ENCODE measurements at regions not wholly inside any gene's neighbourhood (a gene's known extent, or its start where the extent isn't known, plus 50 kb on each side); places are given as distances from the start of the nearest gene placed in this dataset.

DNA sequence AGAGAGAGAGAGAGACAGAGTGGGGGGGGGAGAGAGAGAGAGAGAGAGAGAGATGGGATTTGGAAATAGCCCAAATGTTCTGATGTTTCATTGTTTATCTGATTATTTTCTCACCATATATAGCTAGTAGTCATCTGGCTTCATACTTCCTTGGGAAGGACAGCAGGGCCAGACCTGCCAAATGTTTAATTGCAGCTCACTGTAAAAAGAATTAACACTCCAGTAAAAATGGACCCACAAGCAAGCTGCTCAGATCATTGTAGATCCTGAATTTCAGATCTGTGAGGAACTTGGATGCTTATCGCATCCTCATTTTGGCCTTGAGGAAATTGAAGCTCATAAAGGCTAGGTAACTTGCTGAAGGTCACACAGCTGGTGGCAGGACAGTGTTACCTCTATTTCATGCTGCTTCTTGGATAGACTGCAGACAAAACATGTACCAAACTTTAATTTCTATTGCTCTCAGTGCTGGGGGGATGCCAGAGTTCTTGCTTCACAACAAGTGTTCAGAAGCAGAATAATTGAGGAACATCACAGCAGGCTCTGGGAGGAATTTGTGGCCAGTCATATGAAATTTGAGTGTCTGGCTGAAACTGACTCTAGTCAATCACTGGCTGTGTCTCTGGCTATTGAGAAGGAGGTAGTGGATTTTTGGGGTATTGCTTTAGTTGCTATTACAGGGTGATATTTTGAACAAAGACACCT lies 223.5 kb downstream of the PIK3C3 start:
- intact Hi-C loops (cut with DNase I) = no loop called here
- Histone ChIP-seq H3K4me1 (no peaks in the 10 kb centered on the region), H3K4me3 (no peak overlapping the region), H3K27ac (replicated peaks in 1 of 4) (no peak overlapping the region), H3K36me3 (no peaks in the 10 kb centered on the region), H3K27me3 (no peaks in the 10 kb centered on the region), H3K9me3 (no peaks in the 10 kb centered on the region)
- WGBS = 92% methylated on average over 1 of the region's 1 CpG
- TF ChIP-seq POLR2A (IDR thresholded peaks at IDR 0.05; ENCODE audit: low read depth) = no peak
- TF ChIP-seq EP300 (IDR thresholded peaks at IDR 0.05) = no peak
- no peak for TF ChIP-seq POLR2AphosphoS5 (IDR thresholded peaks at IDR 0.05)
- TF ChIP-seq, protein P1, sequence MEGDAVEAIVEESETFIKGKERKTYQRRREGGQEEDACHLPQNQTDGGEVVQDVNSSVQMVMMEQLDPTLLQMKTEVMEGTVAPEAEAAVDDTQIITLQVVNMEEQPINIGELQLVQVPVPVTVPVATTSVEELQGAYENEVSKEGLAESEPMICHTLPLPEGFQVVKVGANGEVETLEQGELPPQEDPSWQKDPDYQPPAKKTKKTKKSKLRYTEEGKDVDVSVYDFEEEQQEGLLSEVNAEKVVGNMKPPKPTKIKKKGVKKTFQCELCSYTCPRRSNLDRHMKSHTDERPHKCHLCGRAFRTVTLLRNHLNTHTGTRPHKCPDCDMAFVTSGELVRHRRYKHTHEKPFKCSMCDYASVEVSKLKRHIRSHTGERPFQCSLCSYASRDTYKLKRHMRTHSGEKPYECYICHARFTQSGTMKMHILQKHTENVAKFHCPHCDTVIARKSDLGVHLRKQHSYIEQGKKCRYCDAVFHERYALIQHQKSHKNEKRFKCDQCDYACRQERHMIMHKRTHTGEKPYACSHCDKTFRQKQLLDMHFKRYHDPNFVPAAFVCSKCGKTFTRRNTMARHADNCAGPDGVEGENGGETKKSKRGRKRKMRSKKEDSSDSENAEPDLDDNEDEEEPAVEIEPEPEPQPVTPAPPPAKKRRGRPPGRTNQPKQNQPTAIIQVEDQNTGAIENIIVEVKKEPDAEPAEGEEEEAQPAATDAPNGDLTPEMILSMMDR (IDR thresholded peaks at IDR 0.05) = no peak
- DNase-seq (ENCODE audit: extremely low spot score) = no peak

DNA sequence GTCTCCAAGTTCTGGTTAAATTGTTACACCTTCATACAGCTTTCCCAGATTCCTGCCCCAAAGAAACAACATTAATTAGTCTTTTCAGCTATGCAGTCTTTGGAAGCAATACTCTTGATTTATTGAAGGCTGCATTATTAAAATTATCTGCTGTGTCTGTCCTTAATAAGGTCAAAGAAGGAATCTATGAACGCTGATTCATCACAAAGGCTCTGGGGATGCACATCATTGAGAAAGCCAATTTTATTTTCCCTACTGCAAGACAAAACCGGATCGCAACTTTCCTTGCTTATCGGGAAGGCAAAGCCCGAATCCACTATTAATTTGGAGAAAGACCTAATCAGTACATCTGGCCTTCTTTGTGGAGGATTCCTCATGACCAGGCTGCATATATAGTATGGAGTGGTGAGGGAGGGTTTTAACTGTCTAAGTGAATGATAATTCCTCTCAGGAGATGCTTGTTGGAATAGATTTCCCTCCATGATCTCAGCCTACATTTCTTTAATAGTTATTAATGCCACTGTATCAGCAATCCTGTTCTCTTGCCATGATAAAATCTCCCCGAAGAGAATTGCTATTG lies 224.6 kb downstream of the PIK3C3 start:
- no peaks in the 10 kb centered on the region for H3K9me3 ChIP-seq
- no peak for TF ChIP-seq POLR2A (IDR thresholded peaks at IDR 0.05; ENCODE audit: low read depth)
- no peak for TF ChIP-seq EP300 (IDR thresholded peaks at IDR 0.05)
- TF ChIP-seq, protein P1 (IDR thresholded peaks at IDR 0.05) = no peak
- no peak for TF ChIP-seq POLR2AphosphoS5 (IDR thresholded peaks at IDR 0.05)
- H3K27me3 ChIP-seq = no peaks in the 10 kb centered on the region
- H3K4me3 ChIP-seq = no peak overlapping the region
- no peak for DNase-seq (ENCODE audit: extremely low spot score)
- H3K4me1 ChIP-seq = no peaks in the 10 kb centered on the region
- intact Hi-C loops (cut with DNase I) = no loop called here
- no peaks in the 10 kb centered on the region for H3K36me3 ChIP-seq
- no peak overlapping the region for H3K27ac ChIP-seq (replicated peaks in 1 of 4)
- 97% methylated on average over 6 of the region's 6 CpGs for WGBS

DNA sequence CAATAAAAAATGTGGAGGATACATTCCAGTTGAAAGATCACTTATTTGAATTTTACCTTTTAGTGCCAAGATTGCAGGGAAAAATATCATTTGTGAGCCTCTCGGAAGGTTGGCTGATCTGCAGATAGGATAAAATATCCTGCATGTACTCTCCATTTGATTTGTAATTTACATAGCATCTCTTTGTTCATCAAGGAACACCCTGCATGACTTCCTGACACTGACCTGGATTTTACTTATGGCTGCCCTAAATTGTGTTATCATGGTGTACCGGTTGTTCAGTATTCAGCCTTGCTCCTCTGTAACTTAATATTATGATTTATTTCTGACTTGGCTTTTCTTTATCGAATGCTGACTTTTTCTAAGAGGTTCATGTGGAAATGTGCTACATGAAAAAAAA lies 226.4 kb downstream of the PIK3C3 start:
- no peak overlapping the region for H3K4me3 ChIP-seq
- 93% methylated on average over 3 of the region's 3 CpGs for WGBS

DNA sequence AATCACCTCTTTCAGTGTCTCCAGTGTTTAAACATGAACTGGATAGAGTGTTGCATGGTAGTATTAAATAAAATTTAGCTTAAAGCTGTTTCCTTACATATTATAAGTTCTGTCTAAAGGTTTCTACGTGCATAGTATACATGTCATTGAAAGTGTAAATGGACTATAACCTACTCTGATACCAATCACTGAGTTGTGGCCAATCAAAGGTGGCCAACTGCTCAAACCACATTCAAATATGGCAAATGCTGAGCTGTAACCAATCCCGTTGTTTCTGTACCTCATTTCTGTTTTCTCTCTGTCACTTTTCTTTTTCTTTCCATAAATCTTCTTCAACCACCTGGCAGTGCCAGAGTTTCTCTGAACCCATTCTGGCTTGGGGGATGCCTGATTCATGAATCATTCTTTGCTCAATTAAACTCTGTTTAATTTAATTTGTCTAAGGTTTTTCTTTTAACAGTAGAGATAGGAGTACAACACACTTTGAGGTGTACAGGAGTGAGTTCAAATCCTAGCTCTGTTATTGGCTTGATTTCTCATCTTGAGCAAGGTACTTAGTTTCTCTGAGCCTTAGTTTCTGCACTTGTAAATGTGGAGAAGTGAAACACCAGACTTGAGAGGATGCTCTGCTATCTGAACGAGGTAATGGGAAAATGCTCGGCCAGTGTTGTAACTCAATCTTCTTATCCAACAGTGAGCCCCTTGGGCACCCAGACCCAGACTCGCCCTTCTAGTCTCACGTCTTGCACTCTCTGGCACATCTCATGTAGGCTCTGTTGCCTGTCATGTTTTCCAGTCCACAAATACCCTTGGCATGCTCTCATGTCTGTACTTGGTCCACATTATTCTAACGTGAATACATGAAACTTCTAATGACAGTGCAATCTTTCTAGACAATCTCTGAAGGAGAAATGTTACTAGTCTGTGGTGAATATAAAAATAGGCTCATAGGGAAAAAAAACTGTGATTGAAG lies 228.0 kb downstream of the PIK3C3 start:
- DNase-seq (ENCODE audit: extremely low spot score) = no peak
- H3K36me3 ChIP-seq = no peaks in the 10 kb centered on the region
- no peak overlapping the region for H3K4me3 ChIP-seq
- TF ChIP-seq, protein P1 (IDR thresholded peaks at IDR 0.05) = no peak
- no peak for TF ChIP-seq EP300 (IDR thresholded peaks at IDR 0.05)
- WGBS = 77% methylated on average over 7 of the region's 7 CpGs
- intact Hi-C loops (cut with DNase I) = no loop called here
- H3K27ac ChIP-seq (replicated peaks in 1 of 4) = no peak overlapping the region
- H3K27me3 ChIP-seq = no peaks in the 10 kb centered on the region
- no peaks in the 10 kb centered on the region for H3K4me1 ChIP-seq
- H3K9me3 ChIP-seq = no peaks in the 10 kb centered on the region

More for the DNA sequence above, 226.4 kb downstream of the PIK3C3 start:
- Histone ChIP-seq H3K36me3 (no peaks in the 10 kb centered on the region), H3K27me3 (no peaks in the 10 kb centered on the region), H3K9me3 (no peaks in the 10 kb centered on the region), H3K4me1 (no peaks in the 10 kb centered on the region), H3K27ac (replicated peaks in 1 of 4) (no peak overlapping the region)
- intact Hi-C loops (cut with DNase I) = no loop called here
- TF ChIP-seq POLR2A (IDR thresholded peaks at IDR 0.05; ENCODE audit: low read depth) (no peak), POLR2AphosphoS5 (IDR thresholded peaks at IDR 0.05) (no peak), EP300 (IDR thresholded peaks at IDR 0.05) (no peak)
- TF ChIP-seq, protein P1 (IDR thresholded peaks at IDR 0.05) = no peak
- no peak for DNase-seq (ENCODE audit: extremely low spot score)
